Right lobe of liver (tissue), 4 donors: ENCODE measurements at regions not wholly inside any gene's neighbourhood (a gene's known extent, or its start where the extent isn't known, plus 50 kb on each side); places are given as distances from the start of the nearest gene placed in this dataset.

Experiments used
- POLR2A ChIP-seq: fragments of 450-650 bp; IDR thresholded peaks from one replicate; pipeline ENCODE4 v1.6.1; 2017; ENCODE audit warnings: antibody characterized with exemption, mild to moderate bottlenecking
- TF ChIP-seq, protein P1 (sequence below), 4 donors: fragments of 200-600 bp in 3 of 4; fragments of 450-650 bp in 1 of 4; IDR thresholded peaks; one replicate each; pipeline versions ENCODE4 v1.5.1 to v1.8.0; 2016 to 2022; ENCODE audit warnings: antibody characterized with exemption in 4 of 4, mild to moderate bottlenecking in 2 of 4
- donor health status: DM: no; HTN: no; CAD: no.
- donor health status: DM: no; HTN: no; CAD: no.
- donor health status: DM: no; HTN: yes; CAD: no.

DNA sequence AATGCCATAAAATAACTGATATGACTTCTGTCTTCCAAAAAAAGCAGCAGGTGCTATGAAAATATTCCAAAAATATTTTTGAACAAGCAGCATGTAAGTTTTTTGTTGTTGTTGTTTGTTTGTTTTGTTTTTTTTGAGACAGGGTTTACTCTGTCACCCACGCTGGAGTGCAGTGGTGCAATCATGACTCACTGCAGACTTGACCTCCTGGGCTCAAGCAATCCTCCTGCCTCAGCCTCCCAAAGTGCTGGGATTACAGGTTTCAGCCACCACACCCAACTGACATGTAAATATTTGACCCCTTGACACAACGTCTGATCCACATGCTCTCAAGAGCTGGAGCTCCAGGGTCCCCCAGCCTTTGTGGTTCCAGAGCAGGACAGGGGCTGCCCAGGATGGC, 98.4 kb downstream of the LITAF start:
- TF ChIP-seq, protein P1, sequence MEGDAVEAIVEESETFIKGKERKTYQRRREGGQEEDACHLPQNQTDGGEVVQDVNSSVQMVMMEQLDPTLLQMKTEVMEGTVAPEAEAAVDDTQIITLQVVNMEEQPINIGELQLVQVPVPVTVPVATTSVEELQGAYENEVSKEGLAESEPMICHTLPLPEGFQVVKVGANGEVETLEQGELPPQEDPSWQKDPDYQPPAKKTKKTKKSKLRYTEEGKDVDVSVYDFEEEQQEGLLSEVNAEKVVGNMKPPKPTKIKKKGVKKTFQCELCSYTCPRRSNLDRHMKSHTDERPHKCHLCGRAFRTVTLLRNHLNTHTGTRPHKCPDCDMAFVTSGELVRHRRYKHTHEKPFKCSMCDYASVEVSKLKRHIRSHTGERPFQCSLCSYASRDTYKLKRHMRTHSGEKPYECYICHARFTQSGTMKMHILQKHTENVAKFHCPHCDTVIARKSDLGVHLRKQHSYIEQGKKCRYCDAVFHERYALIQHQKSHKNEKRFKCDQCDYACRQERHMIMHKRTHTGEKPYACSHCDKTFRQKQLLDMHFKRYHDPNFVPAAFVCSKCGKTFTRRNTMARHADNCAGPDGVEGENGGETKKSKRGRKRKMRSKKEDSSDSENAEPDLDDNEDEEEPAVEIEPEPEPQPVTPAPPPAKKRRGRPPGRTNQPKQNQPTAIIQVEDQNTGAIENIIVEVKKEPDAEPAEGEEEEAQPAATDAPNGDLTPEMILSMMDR (IDR thresholded peaks at IDR 0.05), result no peak
- no peak for TF ChIP-seq POLR2A
